ENCODE measurements at regions not wholly inside any gene's neighbourhood (a gene's known extent, or its start where the extent isn't known, plus 50 kb on each side); places are given as distances from the start of the nearest gene placed in this dataset.
"Not testable (repeated sequence)": the region's sequence is repeated elsewhere in the genome, so short reads cannot be mapped to it uniquely, and the experiment has no call there.

DNA sequence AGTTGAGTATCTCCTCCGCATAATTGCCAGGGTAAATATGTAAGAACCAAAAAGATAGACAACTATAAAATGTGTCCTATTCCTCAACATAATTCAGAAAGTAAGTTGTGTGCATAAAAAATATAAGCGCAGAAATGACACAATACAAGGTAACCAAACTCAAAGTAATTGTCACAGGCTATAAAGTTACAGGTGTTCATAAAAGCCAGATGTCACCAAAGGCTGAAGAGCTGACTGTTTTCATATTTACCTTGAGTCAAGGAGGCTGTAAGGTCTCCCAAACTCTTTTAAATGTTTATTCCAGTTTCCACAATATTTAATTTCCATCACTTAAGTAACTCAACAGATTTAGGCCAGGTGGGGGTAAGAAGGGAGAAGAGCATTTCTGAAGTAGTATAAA, 192.2 kb upstream of the MARCKS start:
- DNase-seq (ENCODE audit: low spot score), result no peak

DNA sequence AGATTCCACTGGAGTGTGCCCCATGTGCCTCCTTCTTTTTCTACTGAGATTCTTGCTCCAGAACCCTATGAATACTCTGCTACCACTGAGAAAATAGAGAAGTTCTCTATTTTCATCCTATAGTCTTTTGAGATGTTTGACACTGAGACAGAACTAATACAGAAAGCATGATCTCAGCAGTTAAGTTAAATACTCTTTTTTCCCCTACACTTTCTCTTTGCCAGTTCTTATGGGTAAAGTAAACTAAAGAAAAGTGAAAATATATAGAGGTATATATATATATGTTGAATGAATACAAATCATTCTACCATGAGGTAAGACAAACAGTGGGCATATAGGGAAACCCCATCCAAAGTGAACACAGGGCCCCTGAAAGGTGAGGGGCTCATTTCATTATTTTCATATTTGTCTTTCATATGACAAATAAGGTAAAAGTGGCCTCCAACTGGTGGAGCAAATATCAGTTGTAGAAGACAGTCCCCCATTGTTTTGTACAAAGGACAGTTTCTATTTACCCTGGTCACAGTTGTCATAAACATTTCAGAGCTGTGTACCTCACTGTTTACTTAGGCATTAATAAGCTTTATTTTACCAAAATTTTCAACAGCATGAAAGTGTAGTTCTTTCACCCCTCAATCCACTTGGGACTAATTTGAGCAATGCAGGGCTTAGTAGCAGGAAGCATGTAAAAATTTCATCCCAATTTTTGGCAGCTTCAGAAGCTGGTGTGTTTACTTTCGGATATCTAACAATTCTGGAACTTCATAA, 188.3 kb upstream of the MARCKS start:
- DNase-seq (ENCODE audit: low spot score), result no peak

DNA sequence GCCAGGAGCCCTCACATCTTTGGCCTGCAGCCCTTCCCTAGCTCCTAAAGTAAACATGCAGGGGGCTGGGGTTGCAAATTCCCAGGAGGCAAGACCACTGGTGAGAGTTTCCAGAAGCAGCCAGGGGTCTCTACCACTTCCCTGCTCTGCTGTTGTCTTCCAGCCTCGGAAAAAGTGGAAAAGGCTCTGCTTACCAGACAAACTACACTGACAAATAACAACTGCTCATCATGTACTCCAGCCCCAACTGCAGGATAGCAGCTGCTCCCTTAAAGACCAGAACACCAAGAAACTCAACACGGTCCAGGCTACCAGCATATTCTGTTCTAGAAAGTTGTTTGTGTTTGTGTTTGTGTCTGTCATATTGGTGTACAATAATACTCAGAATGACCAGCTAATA, 187.5 kb upstream of the MARCKS start:
- no peak for DNase-seq (ENCODE audit: low spot score)

DNA sequence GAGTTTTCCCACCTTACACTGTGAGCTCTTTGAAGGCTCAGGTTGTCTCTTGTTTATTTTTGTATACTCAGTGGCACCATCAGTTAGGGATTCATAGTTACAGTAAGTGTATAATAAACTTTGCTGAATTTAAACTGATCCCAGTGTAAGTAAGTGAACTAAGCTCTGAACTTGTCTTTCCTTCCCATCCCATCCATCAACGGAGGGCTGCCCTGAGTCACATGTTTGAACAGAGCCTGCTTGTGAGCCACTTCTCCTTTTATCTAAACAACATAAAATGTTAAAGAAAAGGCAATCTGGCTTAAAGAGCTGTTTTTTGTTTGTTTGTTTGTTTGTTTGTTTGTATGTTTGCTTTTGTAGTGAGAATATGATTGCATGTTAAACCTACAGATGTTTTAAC, 185.7 kb upstream of the MARCKS start:
- no peak for DNase-seq (ENCODE audit: low spot score)

DNA sequence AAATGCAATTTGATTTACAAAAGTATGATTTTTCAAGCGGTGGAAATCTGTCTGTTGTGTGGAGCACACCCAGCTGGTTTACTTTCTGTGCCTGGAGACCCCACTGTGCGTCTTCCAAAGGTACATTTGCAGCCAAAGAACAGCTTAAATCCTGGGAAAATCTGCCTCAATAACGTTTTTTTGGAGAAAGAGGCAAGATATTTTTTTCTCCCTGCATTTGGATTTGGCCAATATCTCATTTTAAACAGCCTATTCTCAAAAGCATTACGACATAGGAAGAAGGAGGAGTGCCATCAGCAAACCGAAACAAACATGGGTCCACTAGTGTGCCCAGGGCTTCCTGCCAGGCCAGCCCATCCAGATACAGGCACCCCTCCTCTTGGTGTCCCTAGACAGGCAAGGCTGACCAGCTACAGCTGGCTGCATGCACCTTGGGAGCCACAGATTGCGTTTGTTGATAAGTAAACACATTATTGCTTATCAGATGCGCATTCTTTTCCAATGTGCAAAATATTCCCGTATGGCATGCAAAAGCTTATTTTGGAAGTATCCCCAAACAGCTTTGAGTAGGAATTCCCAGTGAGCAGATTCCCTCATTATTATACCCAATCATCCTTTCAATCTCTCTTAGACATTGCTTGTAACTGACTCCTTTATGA, 184.5 kb upstream of the MARCKS start:
- no peak for DNase-seq (ENCODE audit: low spot score)

DNA sequence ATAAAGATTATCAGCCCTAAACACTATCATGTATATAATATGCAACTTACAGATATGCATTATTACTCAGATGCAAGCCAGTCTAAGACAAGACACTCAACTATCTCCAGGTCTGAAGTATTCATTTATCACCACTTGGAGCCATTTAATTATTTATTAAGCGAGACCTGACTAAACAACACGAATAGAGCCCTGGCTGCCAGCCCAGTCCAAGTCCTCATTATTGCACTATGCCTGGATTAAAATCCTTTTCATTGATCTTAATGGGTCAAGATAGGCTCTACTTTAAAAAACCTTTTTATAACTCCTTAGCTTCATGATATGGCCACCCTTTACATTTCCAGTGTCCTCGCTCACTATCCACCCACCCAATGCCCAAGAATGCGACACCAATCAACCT, 183.1 kb upstream of the MARCKS start:
- no peak for DNase-seq (ENCODE audit: low spot score)

DNA sequence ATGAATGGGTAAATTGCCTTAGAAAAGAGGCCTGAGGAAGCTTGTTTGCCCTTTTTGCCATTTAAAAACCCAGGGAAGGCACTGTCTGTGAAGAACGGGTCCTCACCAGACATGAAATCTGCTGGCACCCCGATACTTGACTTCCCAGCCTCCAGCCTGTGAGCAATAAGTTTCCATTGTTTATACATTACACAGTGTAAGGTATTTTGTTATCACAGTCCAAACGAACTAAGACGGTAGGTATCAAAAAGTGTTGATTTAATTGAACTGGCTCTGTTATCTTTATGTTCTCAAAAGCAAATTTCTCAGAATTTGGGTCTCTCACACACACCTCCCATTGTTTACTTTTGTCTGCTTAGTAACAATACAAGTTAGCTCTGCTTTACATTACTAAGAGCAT, 181.1 kb upstream of the MARCKS start:
- DNase-seq (ENCODE audit: low spot score), result no peak

DNA sequence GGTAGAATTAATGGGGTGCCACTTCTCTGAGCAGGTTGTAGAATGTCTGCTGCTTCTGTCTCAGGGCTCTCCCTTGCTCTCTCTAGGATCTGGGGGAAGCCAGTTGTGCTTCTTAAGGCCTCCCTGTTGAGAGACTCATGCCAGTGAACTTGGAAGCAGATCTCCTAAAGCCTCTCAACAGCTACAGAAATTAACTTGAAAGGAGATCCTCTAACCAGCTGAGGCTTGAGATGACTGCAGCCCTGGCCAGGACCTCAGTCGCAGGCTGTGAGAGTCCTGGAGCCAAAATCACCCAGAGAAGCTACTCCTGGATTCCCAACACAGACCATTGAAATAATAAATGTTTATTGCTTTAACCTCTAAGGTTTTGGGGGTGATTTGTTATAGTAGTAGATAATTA, 180.2 kb upstream of the MARCKS start:
- DNase-seq (ENCODE audit: low spot score), result no peak

DNA sequence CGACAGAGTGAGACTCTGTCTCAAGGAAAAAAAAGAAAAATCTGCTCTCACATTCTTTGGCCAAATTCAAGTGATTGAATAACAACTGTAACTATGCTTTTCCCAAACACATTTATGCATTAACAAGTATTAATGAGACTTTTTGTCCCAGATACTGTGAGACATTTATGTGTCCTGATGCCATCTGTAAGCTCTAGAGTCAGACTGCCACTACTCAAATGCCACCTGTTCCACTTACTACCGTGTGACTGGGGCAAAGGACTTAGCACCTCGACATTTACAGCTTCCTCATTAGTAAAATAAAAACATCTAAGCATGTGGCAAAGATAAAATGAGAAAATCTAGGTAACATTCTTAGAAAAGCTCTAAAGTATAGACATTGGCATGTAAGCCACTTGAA, 178.1 kb upstream of the MARCKS start:
- no peak for DNase-seq (ENCODE audit: low spot score)

DNA sequence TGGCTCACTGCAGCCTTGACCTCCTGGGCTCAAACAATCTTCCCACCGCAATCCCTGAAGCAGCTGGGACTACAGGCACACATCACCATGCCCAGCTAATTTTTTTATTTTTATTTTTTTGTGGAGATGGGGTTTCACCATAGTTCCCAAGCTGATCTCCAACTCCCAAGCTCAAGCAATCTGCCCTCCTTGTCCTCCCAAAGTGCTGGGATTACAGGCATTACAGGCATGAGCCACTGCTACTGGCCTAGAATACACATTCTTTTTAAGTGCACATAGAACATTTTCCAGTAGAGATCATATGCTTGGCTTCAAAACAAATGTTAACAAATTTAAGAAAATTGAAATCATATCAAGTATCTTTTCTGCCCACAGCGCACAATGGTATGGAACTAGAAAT, 176.8 kb upstream of the MARCKS start:
- no peak for DNase-seq (ENCODE audit: low spot score)

DNA sequence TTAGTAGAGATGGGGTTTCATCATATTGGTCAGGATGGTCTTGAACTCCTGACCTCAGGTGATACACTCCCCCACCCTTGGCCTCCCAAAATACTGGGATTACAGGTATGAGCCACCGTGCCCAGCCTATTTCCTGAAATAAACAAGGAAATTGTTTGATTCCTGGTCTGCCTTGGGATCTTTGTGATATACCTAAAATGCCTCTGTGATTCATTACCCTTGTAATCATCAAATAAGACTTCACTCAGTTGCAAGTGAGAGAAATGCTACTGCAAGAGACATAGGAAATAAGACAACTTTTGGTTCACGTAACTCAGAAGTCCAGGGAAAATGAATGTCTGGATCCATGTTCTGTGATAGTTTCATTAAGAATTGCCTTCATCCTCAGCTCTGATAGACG, 173.2 kb upstream of the MARCKS start:
- no peak for DNase-seq (ENCODE audit: low spot score)

DNA sequence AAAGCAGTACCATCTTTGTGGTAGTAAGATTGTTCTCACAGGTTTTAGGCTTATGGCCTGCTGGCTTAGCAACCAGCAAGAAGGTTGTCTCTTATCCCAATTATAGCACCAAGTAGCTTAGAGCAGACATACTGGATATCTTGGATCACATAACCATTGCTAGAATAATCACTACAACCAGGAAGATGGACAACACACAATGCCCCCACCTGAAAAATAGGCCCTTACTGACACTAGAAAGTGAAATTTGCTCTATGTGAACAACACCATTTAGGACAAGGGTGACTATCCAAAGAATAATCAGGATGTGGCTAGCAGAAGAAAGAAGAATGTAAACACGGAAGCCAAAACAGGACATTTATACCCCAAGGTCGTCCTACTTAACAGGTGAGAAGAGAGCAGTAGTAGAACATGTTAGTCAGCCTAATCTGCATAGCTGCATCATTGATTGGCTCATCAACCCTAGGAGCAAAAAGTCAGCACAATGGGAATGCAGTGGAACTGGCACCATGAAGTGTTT, 172.7 kb upstream of the MARCKS start:
- DNase-seq (ENCODE audit: low spot score), result no peak

DNA sequence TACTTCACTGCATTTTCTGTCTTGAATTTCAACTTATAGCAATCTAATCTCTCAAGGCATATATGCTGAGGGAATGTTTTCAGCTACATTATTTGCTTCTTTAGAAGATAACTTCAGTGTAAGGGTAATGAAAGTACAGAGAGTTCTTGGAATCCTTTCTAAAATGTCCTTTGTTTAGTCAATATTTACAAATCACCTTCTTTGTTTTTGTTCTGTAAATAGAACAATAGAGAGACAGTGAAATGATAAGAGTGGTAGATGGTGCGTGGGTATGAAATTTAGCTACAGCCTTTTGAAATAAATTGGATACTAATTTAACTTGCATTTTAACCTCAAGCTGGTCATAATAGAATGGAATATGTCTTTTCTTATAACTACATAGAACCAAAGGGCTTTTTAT, 171.1 kb upstream of the MARCKS start:
- DNase-seq (ENCODE audit: low spot score), result no peak

DNA sequence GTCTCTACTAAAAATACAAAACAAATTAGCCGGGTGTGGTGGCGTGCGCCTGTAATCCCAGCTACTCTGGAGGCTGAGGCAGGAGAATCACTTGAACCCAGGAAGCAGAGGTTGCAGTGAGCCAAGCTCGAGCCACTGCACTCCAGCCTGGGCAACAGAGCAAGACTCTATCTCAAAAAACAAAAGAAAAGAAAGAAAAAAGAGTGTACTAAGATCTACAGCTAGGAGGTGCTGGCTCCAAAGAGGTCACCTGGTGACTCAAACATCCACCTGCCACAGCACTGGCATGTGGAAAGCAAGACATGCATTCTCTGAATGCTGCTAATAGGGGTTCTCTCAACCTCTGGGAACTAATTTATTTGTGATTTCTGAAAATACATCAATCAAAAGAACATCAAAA, 167.5 kb upstream of the MARCKS start:
- DNase-seq (ENCODE audit: low spot score), result not testable (repeated sequence)

DNA sequence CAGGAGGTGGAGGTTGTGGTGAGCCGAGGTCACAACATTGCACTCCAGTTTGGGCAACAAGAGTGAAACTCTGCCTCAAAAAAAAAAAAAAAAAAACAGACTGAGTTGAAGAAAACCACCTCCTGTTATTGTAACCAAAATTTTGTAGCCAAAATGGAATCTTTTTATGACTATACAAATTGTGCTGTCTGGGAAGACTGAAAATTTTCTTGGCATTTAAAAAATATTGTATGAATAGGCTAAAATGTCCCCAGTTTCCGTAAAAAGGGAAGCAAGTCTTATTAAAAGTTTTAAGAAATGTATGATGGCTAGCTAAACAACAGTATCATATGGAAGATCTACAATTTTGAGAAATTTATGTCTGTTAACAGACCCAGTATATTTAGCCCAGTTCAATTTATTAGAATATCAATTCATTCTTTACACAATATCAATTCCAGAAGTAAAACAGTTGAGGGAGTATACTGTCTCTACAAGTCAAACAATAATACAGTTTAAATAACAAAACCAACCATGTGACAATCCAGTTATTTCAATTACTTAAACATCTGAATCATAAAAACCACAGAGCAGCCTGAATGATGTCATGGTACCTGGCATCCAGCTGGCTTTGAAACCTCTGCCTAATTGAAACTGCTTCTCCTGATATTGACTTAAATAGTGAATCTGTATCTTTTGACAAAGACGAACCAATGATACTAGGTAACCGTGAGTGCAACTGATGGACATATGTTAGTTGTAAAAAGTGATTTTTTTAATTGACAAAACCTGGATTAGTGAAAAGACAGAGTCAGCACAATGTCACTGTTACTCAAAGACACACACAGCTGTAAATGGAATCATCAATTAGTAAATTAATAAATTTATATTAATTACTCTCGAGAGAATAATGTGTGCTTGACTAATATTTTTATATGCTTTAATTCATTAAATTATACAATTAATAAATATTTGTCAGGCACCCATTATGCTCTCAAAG, 166.6 kb upstream of the MARCKS start:
- no peak for DNase-seq (ENCODE audit: low spot score)

DNA sequence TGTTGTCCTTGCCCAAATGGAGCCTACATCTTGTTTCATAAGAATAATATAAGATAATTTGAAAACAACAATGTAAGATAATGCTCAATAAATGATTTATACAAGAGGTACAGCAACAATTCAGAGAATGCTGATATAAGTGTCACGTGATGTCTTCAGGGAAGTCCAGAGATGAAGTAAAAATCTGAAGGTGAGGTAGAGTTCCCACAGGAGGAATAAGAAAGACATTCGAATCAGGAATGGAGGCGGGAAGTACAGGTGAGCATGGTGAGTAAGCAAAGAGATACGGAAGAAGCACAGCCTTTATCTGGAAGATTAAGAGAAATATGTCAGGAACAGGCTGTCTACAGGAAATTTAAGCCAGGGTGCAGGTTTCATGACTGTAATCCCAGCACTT, 165.9 kb upstream of the MARCKS start:
- no peak for DNase-seq (ENCODE audit: low spot score)

DNA sequence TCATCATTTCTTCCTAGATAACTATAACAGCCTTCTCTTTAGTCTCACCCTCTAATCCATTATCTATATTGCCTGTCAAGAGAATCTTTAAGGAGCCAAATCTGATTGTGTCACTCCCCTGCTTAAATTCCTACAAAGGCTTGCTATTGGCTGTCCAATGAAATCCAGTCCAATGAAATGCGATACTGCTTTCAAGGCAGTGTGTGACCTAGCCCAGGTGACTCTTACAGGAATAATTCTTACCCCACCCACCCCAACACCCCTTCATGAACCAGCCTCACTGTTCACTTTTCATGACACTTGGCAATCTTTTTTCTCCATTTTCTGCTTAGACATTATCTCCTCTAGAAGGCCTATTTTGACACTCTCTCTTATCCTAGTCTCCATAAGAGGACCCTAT, 163.3 kb upstream of the MARCKS start:
- no peak for DNase-seq (ENCODE audit: low spot score)

DNA sequence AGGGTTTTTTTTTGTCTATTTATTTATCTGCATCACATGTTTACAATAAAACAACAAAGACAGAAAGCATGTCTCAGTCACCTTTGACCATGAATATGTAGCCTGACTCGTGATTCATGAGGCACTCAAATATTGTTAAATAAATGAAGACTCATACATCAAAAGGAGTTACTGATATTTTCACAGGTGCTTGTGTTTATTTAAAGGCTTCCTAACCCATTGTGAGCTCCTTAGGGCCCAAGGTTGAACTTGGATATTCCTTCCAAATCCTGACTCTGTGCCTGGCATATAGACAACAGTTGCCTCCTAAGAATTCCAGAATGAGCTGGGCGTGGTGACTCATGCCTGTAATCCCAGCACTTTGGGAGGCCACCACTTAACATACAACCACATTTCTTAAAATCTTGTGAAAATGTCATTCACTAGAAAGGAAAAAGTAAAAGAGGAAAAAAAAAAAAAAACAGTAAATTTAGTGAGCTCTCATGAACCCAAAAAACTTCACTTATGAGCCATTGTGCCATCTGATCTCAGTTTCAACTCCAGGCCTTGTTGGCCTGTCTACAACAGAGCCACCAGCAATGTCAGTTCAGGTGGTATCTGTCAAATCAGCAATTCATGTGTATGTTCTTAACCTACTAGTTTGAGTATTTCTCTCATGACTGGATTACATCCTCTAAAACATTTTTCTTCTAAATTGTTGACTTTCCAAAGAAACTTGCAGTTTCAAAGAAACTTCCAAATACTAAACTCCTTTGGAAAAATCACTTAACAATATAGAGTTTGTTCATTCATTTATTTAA, 162.7 kb upstream of the MARCKS start:
- DNase-seq (ENCODE audit: low spot score), result no peak

DNA sequence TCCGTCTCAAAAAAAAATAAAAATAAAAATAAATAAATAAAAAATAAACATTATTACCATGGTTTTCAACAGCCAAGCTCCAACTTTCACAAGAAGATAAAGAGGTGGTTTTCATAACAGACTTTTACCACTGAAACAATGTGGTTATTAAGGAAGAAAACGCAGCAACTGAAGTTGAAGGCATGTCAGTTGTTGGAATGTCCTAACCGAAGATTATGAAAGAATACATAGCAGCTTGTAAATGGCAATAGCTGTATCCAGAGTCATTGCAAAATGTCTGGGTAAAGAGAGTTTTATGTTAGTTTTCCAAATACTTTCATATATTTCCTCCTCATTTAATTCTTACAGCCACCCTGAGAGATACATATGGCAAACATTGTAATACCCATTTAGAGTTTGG, 161.6 kb upstream of the MARCKS start:
- DNase-seq (ENCODE audit: low spot score), result no peak

DNA sequence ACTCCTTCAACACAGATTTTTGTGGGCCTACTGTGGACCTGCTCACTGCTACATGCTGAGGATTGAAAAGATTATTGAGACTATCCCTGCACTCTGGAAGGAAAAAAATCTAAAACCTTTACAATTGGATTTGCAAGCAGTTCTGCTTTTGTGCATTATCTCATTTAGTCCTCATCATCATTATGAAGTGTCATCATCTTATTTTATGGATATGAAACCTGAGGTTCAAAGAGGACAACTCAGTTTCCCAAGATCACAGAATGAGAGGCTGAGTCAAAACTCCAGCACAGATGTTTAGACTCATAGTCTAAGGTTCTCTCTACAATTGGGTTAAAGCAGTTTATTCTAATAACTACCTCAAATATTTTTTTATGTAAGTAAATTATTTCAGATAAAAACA, 160.2 kb upstream of the MARCKS start:
- no peak for DNase-seq (ENCODE audit: low spot score)

DNA sequence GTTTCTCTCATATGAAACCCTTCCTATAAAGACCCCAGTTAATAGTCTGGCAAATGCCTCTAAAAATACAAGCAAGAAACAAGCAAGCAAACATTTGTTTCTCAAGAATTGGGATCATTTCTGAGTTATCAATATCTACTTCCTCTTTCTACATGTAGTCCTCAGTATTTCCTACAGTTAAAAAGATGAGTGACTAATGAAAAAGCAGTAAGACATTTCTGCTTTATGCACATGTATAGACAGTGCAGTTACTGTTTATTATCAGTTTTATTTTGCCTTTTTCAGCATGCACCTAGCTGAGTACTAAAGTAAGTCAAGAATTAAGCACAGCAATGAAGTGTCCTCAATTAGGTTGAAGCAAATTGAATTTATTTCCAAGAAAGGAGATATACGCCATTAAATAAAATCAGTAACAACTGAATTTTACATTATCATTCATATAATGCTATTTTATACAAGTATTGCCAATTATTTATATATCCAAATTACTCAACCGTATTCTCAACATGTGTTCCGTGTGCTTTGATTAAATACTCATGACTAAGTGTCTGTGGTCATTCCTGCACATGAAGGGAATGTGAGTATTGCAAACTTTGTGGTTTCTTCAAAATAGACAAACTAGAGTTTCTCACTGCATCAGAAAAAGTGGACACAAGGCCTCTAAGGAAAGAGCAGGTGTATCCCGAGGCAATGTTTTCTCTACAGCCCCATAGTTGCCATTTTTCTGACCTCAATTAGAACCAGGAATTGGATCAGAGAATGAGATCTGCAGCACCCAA, 159.3 kb upstream of the MARCKS start:
- DNase-seq (ENCODE audit: low spot score), result no peak
